ENCODE measurements at regions not wholly inside any gene's neighbourhood (a gene's known extent, or its start where the extent isn't known, plus 50 kb on each side); places are given as distances from the start of the nearest gene placed in this dataset.
"Not testable (repeated sequence)": the region's sequence is repeated elsewhere in the genome, so short reads cannot be mapped to it uniquely, and the experiment has no call there.

GRCh38 chr5:113748403-113748802, 234.9 kb downstream of the YTHDC2 start:
- Histone ChIP-seq H3K27me3 (ENCODE audit: insufficient read depth, poor library complexity, severe bottlenecking) (no peaks in the 10 kb centered on the region), H3K4me3 (replicated peaks; ENCODE audit: insufficient read depth, low read length) (no peak overlapping the region), H3K27ac (replicated peaks) (no peak overlapping the region)
- DNase-seq (ENCODE audit: low read depth in 1 of 2, low spot score in 1 of 2), result no peak
- TF ChIP-seq GABPA (IDR thresholded peaks at IDR 0.05; ENCODE audit: low read depth) (no peak), SPI1 (IDR thresholded peaks at IDR 0.05; ENCODE audit: borderline replicate concordance, low read depth) (no peak), REST (IDR thresholded peaks at IDR 0.05; ENCODE audit: insufficient replicate concordance, low read depth) (no peak), POLR2AphosphoS5 (IDR thresholded peaks at IDR 0.05; ENCODE audit: low read depth) (no peak), CTCF (IDR thresholded peaks at IDR 0.05; ENCODE audit: insufficient read depth, low read length) (no peak)

- no peak for DNase-seq (ENCODE audit: low read depth in 1 of 2, low spot score in 1 of 2)
- no peak for TF ChIP-seq REST (IDR thresholded peaks at IDR 0.05; ENCODE audit: insufficient replicate concordance, low read depth)
- TF ChIP-seq SPI1 (IDR thresholded peaks at IDR 0.05; ENCODE audit: borderline replicate concordance, low read depth), result no peak
- TF ChIP-seq POLR2AphosphoS5 (IDR thresholded peaks at IDR 0.05; ENCODE audit: low read depth), result no peak
- TF ChIP-seq CTCF (IDR thresholded peaks at IDR 0.05; ENCODE audit: insufficient read depth, low read length), result no peak
- TF ChIP-seq GABPA (IDR thresholded peaks at IDR 0.05; ENCODE audit: low read depth), result no peak
- Histone ChIP-seq H3K27ac (replicated peaks) (no peak overlapping the region), H3K4me3 (replicated peaks; ENCODE audit: insufficient read depth, low read length) (no peak overlapping the region), H3K27me3 (ENCODE audit: insufficient read depth, poor library complexity, severe bottlenecking) (no peaks in the 10 kb centered on the region)
These were observed 235.8 kb downstream of the YTHDC2 start for GRCh38 chr5:113749334-113749733.

GRCh38 chr5:113753182-113753581, 239.7 kb downstream of the YTHDC2 start:
- not testable (repeated sequence) for H3K27me3 ChIP-seq (ENCODE audit: insufficient read depth, poor library complexity, severe bottlenecking); H3K4me3 ChIP-seq (replicated peaks; ENCODE audit: insufficient read depth, low read length); DNase-seq (ENCODE audit: low read depth in 1 of 2, low spot score in 1 of 2); H3K27ac ChIP-seq (replicated peaks)

GRCh38 chr5:113755516-113755915, 242.0 kb downstream of the YTHDC2 start:
- H3K4me3 ChIP-seq (replicated peaks; ENCODE audit: insufficient read depth, low read length), result no peak overlapping the region
- H3K27me3 ChIP-seq (ENCODE audit: insufficient read depth, poor library complexity, severe bottlenecking), result no peaks in the 10 kb centered on the region
- no peak for DNase-seq (ENCODE audit: low read depth in 1 of 2, low spot score in 1 of 2)
- TF ChIP-seq GABPA (IDR thresholded peaks at IDR 0.05; ENCODE audit: low read depth) (no peak), POLR2AphosphoS5 (IDR thresholded peaks at IDR 0.05; ENCODE audit: low read depth) (no peak), CTCF (IDR thresholded peaks at IDR 0.05; ENCODE audit: insufficient read depth, low read length) (no peak), REST (IDR thresholded peaks at IDR 0.05; ENCODE audit: insufficient replicate concordance, low read depth) (no peak), SPI1 (IDR thresholded peaks at IDR 0.05; ENCODE audit: borderline replicate concordance, low read depth) (no peak)
- no peak overlapping the region for H3K27ac ChIP-seq (replicated peaks)

Data from HL-60 (cell line).